ENCODE measurements at regions not wholly inside any gene's neighbourhood (a gene's known extent, or its start where the extent isn't known, plus 50 kb on each side); places are given as distances from the start of the nearest gene placed in this dataset.

GRCh38 chr22:47778160-47778658 is 1015.8 kb downstream of the TBC1D22A start:
- Histone ChIP-seq H3K27me3 (ENCODE audit: control insufficient read depth, insufficient read depth, low read length) (no peaks in the 10 kb centered on the region), H3K9me3 (ENCODE audit: control insufficient read depth, insufficient read depth, low read depth, low read length) (no peaks in the 10 kb centered on the region), H3K4me1 (ENCODE audit: control insufficient read depth, insufficient read depth, low read length) (no peaks in the 10 kb centered on the region), H3K4me3 (ENCODE audit: low read depth in 2 of 2, low read length in 2 of 2) (no peak overlapping the region), H3K27ac (ENCODE audit: low read length) (no peak overlapping the region), H3K36me3 (ENCODE audit: control insufficient read depth, insufficient read depth, low read length) (no peaks in the 10 kb centered on the region)
- ChIA-PET POLR2A (no interaction called here), CTCF (interaction anchor here (0.6 kb wide), 1 partner anchor 75 kb away, joined by 3 read pairs; no protein-coding TSS in a partner anchor)
- in situ Hi-C loops (cut with HindIII; ENCODE audit: low pct_unique_long_range_greater_than_20kb, low sequenced_read_pairs) (no loop called here), intact Hi-C loops (cut with micrococcal nuclease; ENCODE audit: unreplicated experiment) (no loop called here)
- no TSS peak for BruUV-seq (replicated peaks)
- DNase-seq (ENCODE audit: low read depth, low spot score) (no peak), ATAC-seq (no peak)
- TF ChIP-seq TCF7L2 (IDR thresholded peaks at IDR 0.05; ENCODE audit: low read depth, low read length), result no peak
- TF ChIP-seq POLR2AphosphoS5 (IDR thresholded peaks at IDR 0.05; ENCODE audit: low read depth, low read length), result no peak
- no peak for TF ChIP-seq SIN3A (IDR thresholded peaks at IDR 0.05; ENCODE audit: borderline replicate concordance, insufficient read depth, low read depth, low read length)
- TF ChIP-seq REST (IDR thresholded peaks at IDR 0.05; ENCODE audit: insufficient read depth in 1 of 2, low read depth in 2 of 2, low read length in 1 of 2), result no peak
- TF ChIP-seq CTCF (IDR thresholded peaks at IDR 0.05), result no peak

- TF ChIP-seq CTCF (IDR thresholded peaks at IDR 0.05) (no peak), SIN3A (IDR thresholded peaks at IDR 0.05; ENCODE audit: borderline replicate concordance, insufficient read depth, low read depth, low read length) (no peak), TCF7L2 (IDR thresholded peaks at IDR 0.05; ENCODE audit: low read depth, low read length) (no peak), POLR2AphosphoS5 (IDR thresholded peaks at IDR 0.05; ENCODE audit: low read depth, low read length) (no peak), REST (IDR thresholded peaks at IDR 0.05; ENCODE audit: insufficient read depth in 1 of 2, low read depth in 2 of 2, low read length in 1 of 2) (no peak)
- in situ Hi-C loops (cut with HindIII; ENCODE audit: low pct_unique_long_range_greater_than_20kb, low sequenced_read_pairs), result no loop called here
- no peak overlapping the region for H3K4me3 ChIP-seq (ENCODE audit: low read depth in 2 of 2, low read length in 2 of 2)
- H3K4me1 ChIP-seq (ENCODE audit: control insufficient read depth, insufficient read depth, low read length), result no peaks in the 10 kb centered on the region
- POLR2A ChIA-PET, result no interaction called here
- no peaks in the 10 kb centered on the region for H3K36me3 ChIP-seq (ENCODE audit: control insufficient read depth, insufficient read depth, low read length)
- H3K27me3 ChIP-seq (ENCODE audit: control insufficient read depth, insufficient read depth, low read length), result no peaks in the 10 kb centered on the region
- intact Hi-C loops (cut with micrococcal nuclease; ENCODE audit: unreplicated experiment), result no loop called here
- no peak overlapping the region for H3K27ac ChIP-seq (ENCODE audit: low read length)
- CTCF ChIA-PET, result no interaction called here
- ATAC-seq (no peak), DNase-seq (ENCODE audit: low read depth, low spot score) (no peak)
- no TSS peak for BruUV-seq (replicated peaks)
- no peaks in the 10 kb centered on the region for H3K9me3 ChIP-seq (ENCODE audit: control insufficient read depth, insufficient read depth, low read depth, low read length)
Observed at GRCh38 chr22:47777426-47777825, 1015.0 kb downstream of the TBC1D22A start.

Data from Panc1 (cell line).